ENCODE measurements at regions not wholly inside any gene's neighbourhood (a gene's known extent, or its start where the extent isn't known, plus 50 kb on each side); places are given as distances from the start of the nearest gene placed in this dataset.

- Histone ChIP-seq H3K27ac (no peak overlapping the region), H3K27me3 (no peaks in the 10 kb centered on the region), H3K4me1 (no peaks in the 10 kb centered on the region), H3K9me3 (peaks cover 0 to 23% (median 9%) of the 10 kb centered on the region in 12 donors), H3K4me3 (no peak overlapping the region), H3K36me3 (no peaks in the 10 kb centered on the region)
- ATAC-seq = no peak
- 81 to 88% (median 83%) methylated on average over 1 of the region's 1 CpG for WGBS, 4 donors
- no peak for DNase-seq
- no peak for TF ChIP-seq POLR2A (IDR thresholded peaks at IDR 0.05)
- TF ChIP-seq CTCF (IDR thresholded peaks at IDR 0.05) = no peak
- intact Hi-C loops (cut with DNase I) = no loop called here
These were observed 188.1 kb upstream of the PLET1 start for GRCh38 chr11:112448806-112449205.

GRCh38 chr11:112451250-112451649, 190.6 kb upstream of the PLET1 start:
- Histone ChIP-seq H3K9me3 (peaks cover 0 to 4% (median 0%) of the 10 kb centered on the region in 12 donors), H3K36me3 (no peaks in the 10 kb centered on the region), H3K4me1 (peaks cover 0 to 3% (median 0%) of the 10 kb centered on the region in 12 donors), H3K27ac (no peak overlapping the region), H3K4me3 (no peak overlapping the region), H3K27me3 (no peaks in the 10 kb centered on the region)
- ATAC-seq (no peak), DNase-seq (no peak)
- 95 to 98% (median 97%) methylated on average over 4 of the region's 4 CpGs for WGBS, 4 donors
- intact Hi-C loops (cut with DNase I) = loop anchor here in 4 of 10 donors (10.0 kb wide), 2 partner anchors 156 to 166 kb away; no protein-coding TSS in a partner anchor
- TF ChIP-seq POLR2A (IDR thresholded peaks at IDR 0.05) = no peak
- TF ChIP-seq CTCF (IDR thresholded peaks at IDR 0.05) = no peak

- TF ChIP-seq CTCF (IDR thresholded peaks at IDR 0.05) = peak; percentile 24 to 52 (median 32)
- no peak for TF ChIP-seq POLR2A (IDR thresholded peaks at IDR 0.05)
These were observed 193.2 kb upstream of the PLET1 start for GRCh38 chr11:112453601-112454577.

DNA sequence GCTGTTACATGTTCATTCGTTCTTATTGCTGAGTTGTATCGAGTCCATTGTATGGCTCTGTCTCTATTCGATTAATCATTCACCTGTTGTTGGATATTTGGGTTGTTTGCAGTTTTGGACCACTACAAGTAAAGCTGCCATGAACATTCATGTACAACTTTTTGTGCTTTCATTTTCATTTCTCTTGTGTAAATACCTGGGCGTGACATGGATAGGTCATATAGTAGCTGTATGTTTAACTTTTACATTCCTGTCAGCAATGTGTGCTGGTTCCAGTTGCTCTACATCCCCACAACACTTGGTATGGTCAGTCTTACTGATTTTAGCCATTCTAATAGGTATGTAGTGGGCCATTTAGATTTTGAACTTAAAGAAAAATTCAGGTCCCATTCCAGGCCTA, 194.2 kb upstream of the PLET1 start:
- intact Hi-C loops (cut with DNase I) = loop anchor here in 6 of 10 donors (2.0 to 10.0 kb wide), 4 partner anchors 160 to 170 kb away; no protein-coding TSS in a partner anchor
- no peak overlapping the region for H3K27ac ChIP-seq

More at GRCh38 chr11:112453601-112454577, 193.2 kb upstream of the PLET1 start:
- H3K4me1 ChIP-seq = peaks cover 0 to 3% (median 0%) of the 10 kb centered on the region in 12 donors
- no peak overlapping the region for H3K4me3 ChIP-seq
- no peaks in the 10 kb centered on the region for H3K27me3 ChIP-seq
- WGBS, 4 donors = 84 to 92% (median 86%) methylated on average over 4 of the region's 4 CpGs
- ATAC-seq (peak in 3 of 4 donors; percentile 37 to 61 (median 48)), DNase-seq (peak in 2 of 5 donors; percentile 44 to 51)
- no peaks in the 10 kb centered on the region for H3K36me3 ChIP-seq
- peaks cover 0 to 15% (median 0%) of the 10 kb centered on the region in 12 donors for H3K9me3 ChIP-seq
- no peak overlapping the region for H3K27ac ChIP-seq
- intact Hi-C loops (cut with DNase I) = loop anchor here in 5 of 10 donors (2.0 to 10.0 kb wide), 3 partner anchors 159 to 169 kb away; no protein-coding TSS in a partner anchor

More for the DNA sequence above, 194.2 kb upstream of the PLET1 start:
- Histone ChIP-seq H3K4me1 (peaks cover 0 to 3% (median 0%) of the 10 kb centered on the region in 12 donors), H3K9me3 (peaks cover 0 to 15% (median 0%) of the 10 kb centered on the region in 12 donors), H3K4me3 (no peak overlapping the region), H3K27me3 (no peaks in the 10 kb centered on the region), H3K36me3 (no peaks in the 10 kb centered on the region)
- DNase-seq = no peak
- WGBS, 4 donors = 90 to 95% (median 93%) methylated on average over 4 of the region's 4 CpGs
- no peak for TF ChIP-seq CTCF (IDR thresholded peaks at IDR 0.05)
- TF ChIP-seq POLR2A (IDR thresholded peaks at IDR 0.05) = no peak
- ATAC-seq = no peak
